ENCODE measurements at regions not wholly inside any gene's neighbourhood (a gene's known extent, or its start where the extent isn't known, plus 50 kb on each side); places are given as distances from the start of the nearest gene placed in this dataset.
A peak's percentile ranks its signal among the peaks of the same experiment; 100 is the strongest.
"Not testable (repeated sequence)": the region's sequence is repeated elsewhere in the genome, so short reads cannot be mapped to it uniquely, and the experiment has no call there.

DNA sequence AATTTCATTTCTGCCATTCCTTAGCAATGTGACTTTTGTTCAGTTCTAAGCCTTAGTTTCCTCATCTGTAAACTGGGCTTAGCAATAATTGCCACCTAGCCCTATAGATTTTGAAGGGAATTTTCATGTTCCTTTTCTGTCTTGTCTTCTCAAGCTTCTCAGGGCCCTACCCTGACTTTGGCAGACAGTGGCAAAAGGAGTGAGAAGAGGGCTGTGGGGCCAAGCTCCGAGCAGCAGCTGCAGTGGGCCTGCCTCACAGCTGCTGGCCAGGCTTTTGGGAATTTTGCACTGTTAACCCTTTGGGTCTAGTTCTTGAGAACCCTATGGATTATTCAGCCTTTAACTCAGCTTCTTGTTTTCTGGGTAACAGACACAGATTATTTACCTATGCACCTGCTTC lies 67.6 kb upstream of the IGSF1 start:
- DNase-seq: no peak

- no peak for DNase-seq
Observed at GRCh38 chrX:131359611-131360010, 70.5 kb upstream of the IGSF1 start.

DNA sequence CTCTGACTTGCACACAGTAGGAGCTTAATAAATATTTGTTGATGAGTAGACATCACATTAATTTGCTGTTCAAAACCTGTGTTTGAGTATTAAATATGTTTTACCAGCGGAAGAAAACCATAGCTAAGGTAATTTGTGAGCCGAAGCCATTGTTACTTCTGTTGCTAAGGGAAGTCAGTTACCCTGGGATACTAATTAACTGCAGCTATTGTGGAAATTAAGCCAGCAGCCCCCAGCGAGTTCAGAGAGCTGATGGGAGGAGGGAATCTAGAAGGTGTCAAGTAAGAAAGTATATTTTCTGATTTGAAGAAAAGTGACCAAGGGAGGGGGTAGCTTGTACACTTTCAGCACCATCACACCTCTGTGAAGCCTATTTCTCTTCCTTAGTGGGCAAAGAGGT lies 76.7 kb upstream of the IGSF1 start:
- no peak for DNase-seq

- DNase-seq: no peak
Observed at GRCh38 chrX:131366407-131366806, 77.3 kb upstream of the IGSF1 start.

- DNase-seq: no peak
Observed at GRCh38 chrX:131388293-131388692, 99.2 kb upstream of the IGSF1 start.

- DNase-seq: no peak
Observed at GRCh38 chrX:131392666-131393065, 103.6 kb upstream of the IGSF1 start.

DNA sequence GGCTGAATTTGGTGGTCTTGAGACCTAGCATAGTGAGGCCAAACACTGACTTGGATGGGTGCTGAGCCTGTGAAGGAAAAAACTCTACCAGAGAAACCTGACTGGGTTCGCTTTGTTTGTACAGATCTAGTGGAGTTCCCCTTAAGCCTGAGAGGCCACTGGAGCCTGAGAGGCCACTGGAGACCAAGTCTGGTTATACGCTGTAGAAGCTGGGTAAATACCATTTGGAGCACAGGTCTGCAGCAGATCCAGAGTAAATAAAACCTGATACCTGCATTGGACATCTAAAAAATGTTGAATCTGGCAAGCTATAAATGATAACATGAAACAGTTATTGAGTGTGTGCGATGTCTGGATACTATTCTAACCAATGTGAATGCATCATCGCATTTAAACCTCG lies 104.3 kb upstream of the IGSF1 start:
- no peak for DNase-seq

GRCh38 chrX:131394384-131394783 lies 105.3 kb upstream of the IGSF1 start:
- no peak for DNase-seq

DNA sequence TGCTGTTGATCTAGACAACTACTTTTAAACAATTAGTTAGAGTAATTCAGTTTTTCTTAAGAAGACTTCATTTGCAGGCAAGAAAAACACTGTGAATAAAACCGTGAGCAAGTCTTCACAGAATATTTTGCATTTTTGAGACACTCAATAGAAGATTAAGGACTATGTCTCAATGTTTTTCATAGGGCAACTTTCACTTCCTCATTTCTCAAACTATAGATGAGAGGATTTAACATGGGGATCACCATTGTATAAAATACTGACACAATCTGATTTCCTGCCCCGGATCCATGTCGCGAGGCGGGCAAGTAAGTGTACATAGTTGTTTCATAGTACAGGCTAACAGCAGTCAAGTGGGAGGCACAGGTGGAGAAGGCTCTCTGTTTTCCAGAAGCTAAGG lies 108.8 kb upstream of the IGSF1 start:
- no peak for DNase-seq

DNA sequence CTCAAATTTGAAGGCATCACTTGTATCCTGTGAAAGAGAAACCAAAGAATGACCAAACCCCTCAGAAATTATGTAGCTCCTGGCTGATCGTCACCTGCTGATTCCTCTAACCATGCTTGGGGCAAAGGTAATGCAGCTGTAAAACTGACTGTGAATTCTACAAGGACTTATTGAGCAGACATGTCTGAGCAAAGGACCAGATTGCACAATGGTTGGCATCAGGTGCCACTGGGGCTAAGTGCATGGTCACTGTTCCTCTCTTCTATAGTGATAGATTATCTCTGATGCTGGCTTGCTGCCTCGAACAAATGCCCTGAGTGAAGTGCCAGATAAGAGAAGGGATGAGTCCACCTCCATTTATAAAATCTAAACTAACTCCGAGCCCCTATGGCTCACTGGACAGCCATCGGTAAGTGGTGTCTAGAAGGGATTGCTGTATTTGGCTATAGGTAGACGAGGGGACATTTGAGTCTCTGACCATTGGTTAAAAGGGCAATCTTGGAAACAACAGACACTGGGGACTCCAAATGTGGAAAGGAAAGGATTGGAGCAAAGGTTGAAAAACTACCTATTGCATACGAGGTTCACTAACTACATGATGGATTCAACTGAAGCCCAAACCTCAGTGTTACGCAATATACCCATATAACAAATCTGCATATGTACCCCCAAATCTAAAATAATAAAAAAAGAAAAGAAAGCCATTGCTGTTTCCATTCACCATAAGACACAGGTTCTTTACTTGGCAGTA lies 110.7 kb upstream of the IGSF1 start:
- DNase-seq: no peak

DNA sequence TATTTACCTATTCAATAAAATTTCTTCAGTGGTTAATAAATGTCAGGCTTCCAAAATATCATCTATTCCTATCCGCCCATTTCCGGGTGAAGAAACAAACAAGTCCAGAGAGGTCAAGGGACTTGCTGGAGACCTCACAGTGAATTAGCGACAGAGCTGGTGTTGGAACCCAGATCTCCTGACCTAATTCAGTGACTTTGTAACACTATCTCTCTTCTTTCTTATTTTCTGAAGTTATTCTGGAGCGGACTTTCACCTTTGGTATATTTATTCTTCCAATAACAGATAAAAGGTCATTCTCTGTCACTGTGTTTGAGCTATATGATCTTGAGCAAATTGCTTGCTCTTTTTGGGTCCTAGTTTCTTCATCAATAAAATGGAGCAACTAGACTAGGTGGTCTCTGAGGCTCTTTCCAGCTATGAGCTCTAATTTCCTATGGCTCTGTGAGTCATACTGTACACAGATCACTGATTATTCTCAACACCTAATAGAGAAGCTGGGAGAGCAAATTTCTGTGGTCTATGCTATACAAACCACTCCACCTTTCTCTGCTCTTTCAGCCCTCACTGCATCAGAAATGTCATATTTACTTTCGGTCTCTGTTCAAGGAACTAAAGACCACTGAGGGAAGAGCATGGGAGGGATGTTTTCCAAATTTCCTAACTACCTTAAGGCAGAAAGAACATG lies 113.2 kb upstream of the IGSF1 start:
- no peak for DNase-seq

DNA sequence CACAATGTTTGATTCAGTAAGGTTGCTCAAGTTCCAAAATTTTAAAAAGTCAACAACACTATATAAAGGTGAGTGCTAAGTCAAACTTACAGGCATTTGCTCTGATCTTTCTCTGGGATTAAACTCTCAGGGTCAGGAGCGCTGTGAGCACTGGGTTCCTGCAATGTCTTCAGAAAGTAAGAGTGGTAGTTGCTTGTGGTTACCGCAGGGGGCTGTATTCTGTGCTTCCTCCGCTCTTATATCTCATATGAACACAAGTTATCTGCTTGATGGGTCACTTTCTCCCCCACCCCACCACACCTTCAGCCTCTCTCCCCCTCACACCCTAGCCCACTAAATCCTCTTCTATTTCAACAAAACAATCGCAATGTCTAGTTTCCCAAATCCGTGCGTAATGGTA lies 116.4 kb upstream of the IGSF1 start:
- DNase-seq: no peak

GRCh38 chrX:131424895-131425294 lies 119.0 kb upstream of the OR13H1 start:
- DNase-seq: no peak

DNA sequence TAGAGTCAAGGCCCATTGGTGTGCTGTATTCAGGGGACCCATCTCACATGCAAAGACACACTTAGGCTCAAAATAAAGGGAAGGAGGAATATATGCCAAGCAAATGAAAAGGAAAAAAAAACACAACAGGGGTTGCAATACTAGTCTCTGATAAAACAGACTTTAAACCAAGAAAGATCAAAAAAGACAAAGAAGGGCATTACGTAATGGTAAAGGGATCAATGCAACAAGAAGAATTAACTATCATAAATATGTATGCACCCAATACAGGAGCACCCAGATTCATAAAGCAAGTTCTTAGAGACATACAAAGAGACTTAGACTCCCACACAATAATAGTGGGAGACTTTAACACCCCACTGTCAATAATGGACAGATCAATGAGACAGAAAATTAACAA lies 113.4 kb upstream of the OR13H1 start:
- not testable (repeated sequence) for DNase-seq

GRCh38 chrX:131441033-131441432 lies 102.8 kb upstream of the OR13H1 start:
- DNase-seq: no peak

- no peak for DNase-seq
Observed at GRCh38 chrX:131445955-131446354, 97.9 kb upstream of the OR13H1 start.

DNA sequence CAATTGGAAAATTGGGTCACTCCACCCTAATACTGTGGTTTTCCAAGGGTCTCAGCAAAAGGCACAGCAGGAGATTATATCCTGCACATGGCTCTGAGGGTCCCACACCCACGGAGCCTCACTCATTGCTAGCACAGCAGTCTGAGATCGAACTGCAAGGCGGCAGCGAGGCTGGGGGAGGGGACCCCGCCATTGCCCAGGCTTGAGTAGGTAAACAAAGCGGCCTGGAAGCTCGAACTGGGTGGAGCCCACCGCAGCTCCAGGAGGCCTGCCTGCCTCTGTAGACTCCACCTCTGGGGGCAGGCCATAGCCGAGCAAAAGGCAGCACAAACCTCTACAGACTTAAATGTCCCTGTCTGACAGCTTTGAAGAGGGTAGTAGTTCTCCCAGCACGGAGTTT lies 82.0 kb upstream of the OR13H1 start:
- not testable (repeated sequence) for DNase-seq

DNA sequence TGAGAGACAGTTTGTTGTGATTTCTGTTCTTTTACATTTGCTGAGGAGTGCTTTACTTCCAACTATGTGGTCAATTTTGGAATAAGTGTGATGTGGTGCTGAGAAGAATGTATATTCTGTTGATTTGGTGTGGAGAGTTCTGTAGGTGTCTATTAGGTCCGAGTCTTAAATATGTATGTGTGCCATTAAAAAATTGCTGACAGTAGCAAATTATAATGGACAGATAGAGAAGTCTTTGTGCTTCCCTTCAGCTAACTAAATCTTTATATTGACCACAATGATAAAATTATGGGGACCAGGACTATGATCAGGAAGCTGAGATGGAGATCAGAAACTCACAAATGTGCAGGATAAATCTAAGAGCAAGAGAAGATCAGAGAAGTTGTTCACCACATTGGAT lies 70.1 kb upstream of the OR13H1 start:
- DNase-seq: not testable (repeated sequence)

DNA sequence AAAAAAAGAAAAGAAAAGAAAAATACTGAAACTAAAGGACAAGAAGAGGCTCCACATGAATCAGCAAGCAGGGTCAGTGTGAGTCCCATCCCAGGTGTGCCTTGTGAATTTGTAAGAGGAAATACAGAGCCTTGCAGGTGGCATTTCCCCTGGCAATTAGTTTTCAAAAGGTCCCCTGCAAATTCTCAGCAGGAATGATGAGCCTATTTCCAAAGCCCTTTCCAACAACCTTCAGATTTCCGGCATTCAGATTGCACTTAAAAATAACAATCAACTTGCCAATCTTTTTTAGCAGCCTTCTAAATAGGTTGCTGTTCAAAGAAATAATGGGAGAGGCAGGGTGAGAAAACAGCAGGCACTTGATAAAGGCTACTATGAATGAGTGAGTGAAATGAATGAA lies 66.4 kb upstream of the OR13H1 start:
- DNase-seq: peak; percentile 20 to 62

Measured in NCI-H2081 (cell line).